ENCODE measurements at regions not wholly inside any gene's neighbourhood (a gene's known extent, or its start where the extent isn't known, plus 50 kb on each side); places are given as distances from the start of the nearest gene placed in this dataset.
A peak's percentile ranks its signal among the peaks of the same experiment; 100 is the strongest.

DNA sequence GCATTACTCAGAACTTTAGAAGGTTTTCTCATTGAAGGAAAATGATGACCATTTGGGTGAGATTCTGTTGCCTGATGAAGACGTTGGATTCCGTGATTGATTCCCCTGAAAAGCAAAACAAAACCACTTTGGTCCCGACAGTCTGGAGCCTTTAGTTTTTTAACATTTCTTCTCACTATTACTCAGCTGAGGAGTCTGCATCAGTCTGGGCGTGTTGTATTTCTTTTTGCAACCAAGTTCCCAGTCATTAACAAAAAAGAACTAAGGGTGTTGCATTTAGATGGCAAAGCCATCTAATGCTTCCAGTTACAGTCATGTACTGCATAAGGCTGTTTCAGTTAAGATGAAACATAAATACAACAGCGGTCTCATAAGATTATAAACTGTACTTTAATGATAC lies 343.1 kb upstream of the CDH2 start (continued):
- TF ChIP-seq SIN3A (IDR thresholded peaks at IDR 0.05; ENCODE audit: low read depth, low read length) (no peak), CBFB (IDR thresholded peaks at IDR 0.05; ENCODE audit: low read depth) (no peak), BMI1 (IDR thresholded peaks at IDR 0.05; ENCODE audit: borderline replicate concordance) (no peak), FOXM1 (IDR thresholded peaks at IDR 0.05; ENCODE audit: low read depth, low read length) (no peak), ZNF384 (IDR thresholded peaks at IDR 0.05; ENCODE audit: borderline replicate concordance, low read depth, low read length) (no peak)
- TF ChIP-seq, protein P1, sequence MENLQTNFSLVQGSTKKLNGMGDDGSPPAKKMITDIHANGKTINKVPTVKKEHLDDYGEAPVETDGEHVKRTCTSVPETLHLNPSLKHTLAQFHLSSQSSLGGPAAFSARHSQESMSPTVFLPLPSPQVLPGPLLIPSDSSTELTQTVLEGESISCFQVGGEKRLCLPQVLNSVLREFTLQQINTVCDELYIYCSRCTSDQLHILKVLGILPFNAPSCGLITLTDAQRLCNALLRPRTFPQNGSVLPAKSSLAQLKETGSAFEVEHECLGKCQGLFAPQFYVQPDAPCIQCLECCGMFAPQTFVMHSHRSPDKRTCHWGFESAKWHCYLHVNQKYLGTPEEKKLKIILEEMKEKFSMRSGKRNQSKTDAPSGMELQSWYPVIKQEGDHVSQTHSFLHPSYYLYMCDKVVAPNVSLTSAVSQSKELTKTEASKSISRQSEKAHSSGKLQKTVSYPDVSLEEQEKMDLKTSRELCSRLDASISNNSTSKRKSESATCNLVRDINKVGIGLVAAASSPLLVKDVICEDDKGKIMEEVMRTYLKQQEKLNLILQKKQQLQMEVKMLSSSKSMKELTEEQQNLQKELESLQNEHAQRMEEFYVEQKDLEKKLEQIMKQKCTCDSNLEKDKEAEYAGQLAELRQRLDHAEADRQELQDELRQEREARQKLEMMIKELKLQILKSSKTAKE (IDR thresholded peaks at IDR 0.05; ENCODE audit: low read depth, poor library complexity, severe bottlenecking), result no peak

DNA sequence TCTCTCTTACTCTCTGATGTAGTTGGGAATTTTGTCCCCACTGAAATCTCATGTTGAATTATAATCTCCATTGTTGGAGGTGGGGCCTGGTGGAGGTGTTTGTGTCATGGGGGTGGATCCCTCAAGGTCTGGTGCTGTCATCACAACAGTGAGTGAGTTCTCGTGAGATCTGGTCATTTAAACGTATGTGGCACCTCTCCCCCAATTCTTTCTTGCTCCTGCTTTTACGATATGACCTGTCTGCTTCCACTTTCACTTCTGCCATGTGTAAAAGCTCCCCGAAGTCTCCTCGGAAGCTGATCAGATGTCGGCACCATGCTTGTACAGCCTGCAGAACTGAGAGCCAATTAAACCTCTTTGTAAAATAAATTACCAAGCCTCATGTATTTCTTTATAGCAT lies 337.8 kb upstream of the CDH2 start:
- H3K9ac ChIP-seq (ENCODE audit: control insufficient read depth, insufficient read depth, low read length), result no peak overlapping the region
- DNase-seq (ENCODE audit: low read depth, low spot score) (no peak), ATAC-seq (peak; percentile 52), FAIRE-seq (no peak)
- H3K4me3 ChIP-seq, result no peak overlapping the region
- H3K36me3 ChIP-seq (ENCODE audit: control insufficient read depth in 2 of 2, insufficient read depth in 2 of 2, low read length in 1 of 2), result no peaks in the 10 kb centered on the region
- no peaks in the 10 kb centered on the region for H4K20me1 ChIP-seq (ENCODE audit: control insufficient read depth, insufficient read depth)
- in situ Hi-C loops (cut with MboI), result no loop called here
- TF ChIP-seq SREBF1 (IDR thresholded peaks at IDR 0.05; ENCODE audit: low read length) (no peak), DPF2 (IDR thresholded peaks at IDR 0.05) (no peak), NBN (IDR thresholded peaks at IDR 0.05) (no peak), SREBF2 (IDR thresholded peaks at IDR 0.05; ENCODE audit: low read length) (no peak), BMI1 (IDR thresholded peaks at IDR 0.05; ENCODE audit: borderline replicate concordance) (no peak), PML (IDR thresholded peaks at IDR 0.05; ENCODE audit: low read length) (no peak), MEF2A (IDR thresholded peaks at IDR 0.05; ENCODE audit: insufficient read depth, low read depth, low read length) (no peak), POU2F2 (IDR thresholded peaks at IDR 0.05; ENCODE audit: borderline replicate concordance, low read depth, low read length) (no peak), PAX5 (IDR thresholded peaks at IDR 0.05; ENCODE audit: borderline replicate concordance, low read depth, low read length) (no peak)
- TF ChIP-seq, protein P2, sequence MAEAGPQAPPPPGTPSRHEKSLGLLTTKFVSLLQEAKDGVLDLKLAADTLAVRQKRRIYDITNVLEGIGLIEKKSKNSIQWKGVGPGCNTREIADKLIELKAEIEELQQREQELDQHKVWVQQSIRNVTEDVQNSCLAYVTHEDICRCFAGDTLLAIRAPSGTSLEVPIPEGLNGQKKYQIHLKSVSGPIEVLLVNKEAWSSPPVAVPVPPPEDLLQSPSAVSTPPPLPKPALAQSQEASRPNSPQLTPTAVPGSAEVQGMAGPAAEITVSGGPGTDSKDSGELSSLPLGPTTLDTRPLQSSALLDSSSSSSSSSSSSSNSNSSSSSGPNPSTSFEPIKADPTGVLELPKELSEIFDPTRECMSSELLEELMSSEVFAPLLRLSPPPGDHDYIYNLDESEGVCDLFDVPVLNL (IDR thresholded peaks at IDR 0.05; ENCODE audit: low read depth, low read length), result no peak
- TF ChIP-seq, protein P3, sequence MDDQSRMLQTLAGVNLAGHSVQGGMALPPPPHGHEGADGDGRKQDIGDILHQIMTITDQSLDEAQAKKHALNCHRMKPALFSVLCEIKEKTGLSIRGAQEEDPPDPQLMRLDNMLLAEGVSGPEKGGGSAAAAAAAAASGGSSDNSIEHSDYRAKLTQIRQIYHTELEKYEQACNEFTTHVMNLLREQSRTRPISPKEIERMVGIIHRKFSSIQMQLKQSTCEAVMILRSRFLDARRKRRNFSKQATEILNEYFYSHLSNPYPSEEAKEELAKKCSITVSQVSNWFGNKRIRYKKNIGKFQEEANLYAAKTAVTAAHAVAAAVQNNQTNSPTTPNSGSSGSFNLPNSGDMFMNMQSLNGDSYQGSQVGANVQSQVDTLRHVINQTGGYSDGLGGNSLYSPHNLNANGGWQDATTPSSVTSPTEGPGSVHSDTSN (IDR thresholded peaks at IDR 0.05; ENCODE audit: insufficient replicate concordance, low read depth, low read length), result no peak
- TF ChIP-seq, protein P4, sequence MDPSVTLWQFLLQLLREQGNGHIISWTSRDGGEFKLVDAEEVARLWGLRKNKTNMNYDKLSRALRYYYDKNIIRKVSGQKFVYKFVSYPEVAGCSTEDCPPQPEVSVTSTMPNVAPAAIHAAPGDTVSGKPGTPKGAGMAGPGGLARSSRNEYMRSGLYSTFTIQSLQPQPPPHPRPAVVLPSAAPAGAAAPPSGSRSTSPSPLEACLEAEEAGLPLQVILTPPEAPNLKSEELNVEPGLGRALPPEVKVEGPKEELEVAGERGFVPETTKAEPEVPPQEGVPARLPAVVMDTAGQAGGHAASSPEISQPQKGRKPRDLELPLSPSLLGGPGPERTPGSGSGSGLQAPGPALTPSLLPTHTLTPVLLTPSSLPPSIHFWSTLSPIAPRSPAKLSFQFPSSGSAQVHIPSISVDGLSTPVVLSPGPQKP (IDR thresholded peaks at IDR 0.05; ENCODE audit: low read depth, low read length), result no peak
- TF ChIP-seq, protein P5, sequence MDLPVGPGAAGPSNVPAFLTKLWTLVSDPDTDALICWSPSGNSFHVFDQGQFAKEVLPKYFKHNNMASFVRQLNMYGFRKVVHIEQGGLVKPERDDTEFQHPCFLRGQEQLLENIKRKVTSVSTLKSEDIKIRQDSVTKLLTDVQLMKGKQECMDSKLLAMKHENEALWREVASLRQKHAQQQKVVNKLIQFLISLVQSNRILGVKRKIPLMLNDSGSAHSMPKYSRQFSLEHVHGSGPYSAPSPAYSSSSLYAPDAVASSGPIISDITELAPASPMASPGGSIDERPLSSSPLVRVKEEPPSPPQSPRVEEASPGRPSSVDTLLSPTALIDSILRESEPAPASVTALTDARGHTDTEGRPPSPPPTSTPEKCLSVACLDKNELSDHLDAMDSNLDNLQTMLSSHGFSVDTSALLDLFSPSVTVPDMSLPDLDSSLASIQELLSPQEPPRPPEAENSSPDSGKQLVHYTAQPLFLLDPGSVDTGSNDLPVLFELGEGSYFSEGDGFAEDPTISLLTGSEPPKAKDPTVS (IDR thresholded peaks at IDR 0.05; ENCODE audit: low read depth, low read length), result no peak
- H2AFZ ChIP-seq (ENCODE audit: control insufficient read depth, low read depth, low read length), result no peak overlapping the region
- H3K9me3 ChIP-seq (replicated peaks; ENCODE audit: control insufficient read depth, insufficient read depth, low read length), result no peaks in the 10 kb centered on the region; the same call in 2 of the 3 replicates
- no peaks in the 10 kb centered on the region for H3K27me3 ChIP-seq (replicated peaks in 1 of 2; ENCODE audit: control insufficient read depth in 2 of 2, insufficient read depth in 2 of 2, low read length in 1 of 2)
- BruUV-seq (replicated peaks), result no TSS peak
- H3K79me2 ChIP-seq (ENCODE audit: control insufficient read depth, insufficient read depth, low read length), result no peaks in the 10 kb centered on the region
- ChIA-PET SMC1A (ENCODE audit: uncharacterized antibody, unreplicated experiment) (no interaction called here), RAD21 (ENCODE audit: unreplicated experiment) (interaction anchor here (1.2 kb wide), 1 partner anchor 19 kb away, joined by 3 read pairs; no protein-coding TSS in a partner anchor), CTCF (interaction anchor here (1.4 kb wide), 1 partner anchor 10 kb away, joined by 3 read pairs; no protein-coding TSS in a partner anchor), POLR2A (no interaction called here)
- intact Hi-C loops (cut with micrococcal nuclease; ENCODE audit: unreplicated experiment), result no loop called here
- H3K4me1 ChIP-seq (ENCODE audit: control insufficient read depth, insufficient read depth, low read length), result no peaks in the 10 kb centered on the region
- no peak overlapping the region for H3K4me2 ChIP-seq (ENCODE audit: control insufficient read depth, insufficient read depth)
- H3K27ac ChIP-seq (ENCODE audit: control insufficient read depth, insufficient read depth), result no peak overlapping the region
- WGBS (ENCODE audit: insufficient coverage, insufficient replicate concordance, low lambda C conversion rate, missing lambda C conversion rate), result 41% methylated on average over 6 of the region's 6 CpGs
